ENCODE measurements at regions not wholly inside any gene's neighbourhood (a gene's known extent, or its start where the extent isn't known, plus 50 kb on each side); places are given as distances from the start of the nearest gene placed in this dataset.

- Histone ChIP-seq H3K4ac (ENCODE audit: low read depth, low read length) (no peak overlapping the region), H3K4me2 (ENCODE audit: low read depth, low read length) (no peak overlapping the region), H3K9ac (ENCODE audit: low read depth, low read length) (no peak overlapping the region), H2AK9ac (replicated peaks; ENCODE audit: low read depth, low read length, poor library complexity) (no peak overlapping the region), H3K27ac (ENCODE audit: insufficient read depth, low read length) (no peak overlapping the region), H3K14ac (replicated peaks; ENCODE audit: low read depth, low read length) (no peak overlapping the region), H4K5ac (ENCODE audit: low read depth, low read length) (no peak overlapping the region), H2AFZ (replicated peaks; ENCODE audit: low read length, poor library complexity) (no peak overlapping the region), H3K27me3 (ENCODE audit: control insufficient read depth, insufficient read depth, low read length) (no peaks in the 10 kb centered on the region), H3K4me1 (ENCODE audit: control insufficient read depth, insufficient read depth, low read length) (0 out of 2 replicates have a peak, but pooled peaks cover 1% of the 10 kb centered on the region), H2AK5ac (ENCODE audit: low read depth, low read length) (no peak overlapping the region), H4K8ac (ENCODE audit: low read depth in 2 of 2, low read length in 2 of 2) (no peak overlapping the region), H2BK15ac (ENCODE audit: low read depth, low read length) (no peak overlapping the region), H3K79me1 (ENCODE audit: low read depth in 1 of 2, low read length in 2 of 2) (no peaks in the 10 kb centered on the region), H3K4me3 (ENCODE audit: insufficient read depth, low read depth, low read length) (no peak overlapping the region), H3K23ac (ENCODE audit: low read depth, low read length) (no peak overlapping the region), H4K91ac (ENCODE audit: insufficient read depth, low read depth, low read length) (no peak overlapping the region), H3K18ac (ENCODE audit: low read depth, low read length) (no peak overlapping the region), H3K9me3 (ENCODE audit: control insufficient read depth, insufficient read depth, low read length) (no peaks in the 10 kb centered on the region), H4K20me1 (ENCODE audit: insufficient read depth, low read length) (no peaks in the 10 kb centered on the region), H3K9me1 (ENCODE audit: insufficient read depth, low read length) (no peaks in the 10 kb centered on the region), H3K56ac (ENCODE audit: extremely low read depth, insufficient read depth, low read length) (no peak overlapping the region), H2BK120ac (ENCODE audit: low read depth, low read length) (no peak overlapping the region), H2BK20ac (ENCODE audit: low read depth, low read length) (no peak overlapping the region), H2BK5ac (ENCODE audit: low read depth, low read length, poor library complexity, severe bottlenecking) (no peak overlapping the region), H3K36me3 (ENCODE audit: control insufficient read depth, insufficient read depth, low read length) (no peaks in the 10 kb centered on the region)
- intact Hi-C loops (cut with micrococcal nuclease) (no loop called here), dilution Hi-C loops (cut with HindIII; ENCODE audit: low sequenced_read_pairs, unreplicated experiment) (no loop called here), in situ Hi-C loops (cut with MboI; ENCODE audit: low sequenced_read_pairs) (no loop called here)
- no TSS peak for BruUV-seq (replicated peaks)
- ChIA-PET CTCF (interaction anchor here (1.3 kb wide), 1 partner anchor 19 kb away, joined by 3 read pairs; no protein-coding TSS in a partner anchor), POLR2A (ENCODE audit: unreplicated experiment) (no interaction called here)
- ATAC-seq (ENCODE audit: low read depth), result no peak
- TF ChIP-seq RCOR1 (IDR thresholded peaks at IDR 0.05; ENCODE audit: insufficient replicate concordance, low read length) (no peak), RFX5 (IDR thresholded peaks at IDR 0.05; ENCODE audit: low read depth, low read length) (no peak)
- no CpG with 5 or more reads among the region's 3 CpGs for WGBS, 2 experiments (ENCODE audit: extremely low coverage in 2 of 2, insufficient read length in 1 of 2)
- no peak for DNase-seq
Measured at GRCh38 chr4:110737931-110738330, 115.1 kb upstream of the PITX2 start.

All from IMR-90 (cell line).